Stimulated activated CD4-positive, alpha-beta T cell treated with anti-CD3 and anti-CD28 coated beads, Interleukin-15, amount 100 ng/mL, for 48 hours (primary cell): ENCODE measurements at regions not wholly inside any gene's neighbourhood (a gene's known extent, or its start where the extent isn't known, plus 50 kb on each side); places are given as distances from the start of the nearest gene placed in this dataset.

Experiments used
- DNase-seq, 2 donors: peaks; one replicate each; pipeline ENCODE4 v3.0.0-alpha.2; 2020; ENCODE audit warnings: low read depth in 2 of 2

DNA sequence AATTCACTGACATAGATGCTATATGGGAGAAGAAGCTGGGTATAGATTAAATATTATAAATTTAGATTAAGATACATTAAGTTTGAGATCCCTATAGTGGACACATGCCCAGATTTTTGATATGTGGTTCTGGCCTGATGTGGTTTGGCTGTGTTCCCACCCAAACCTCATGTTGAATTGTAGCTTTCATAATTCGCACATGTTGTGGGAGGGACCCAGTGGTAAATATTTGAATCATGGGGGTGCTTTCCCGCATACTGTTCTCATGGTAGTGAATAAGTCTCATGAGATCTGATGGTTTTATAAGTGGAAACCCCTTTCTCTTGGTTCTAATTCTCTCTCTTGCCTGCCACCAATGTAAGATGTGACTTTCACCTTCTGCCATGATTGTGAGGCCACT, 189.4 kb upstream of the CD96 start:
- no peak for DNase-seq

- DNase-seq, result no peak
These were observed 182.6 kb upstream of the CD96 start for GRCh38 chr3:111359261-111360030.

- no peak for DNase-seq
These were observed 179.5 kb upstream of the CD96 start for GRCh38 chr3:111362381-111363009.

- no peak for DNase-seq
These were observed 175.5 kb upstream of the CD96 start for GRCh38 chr3:111366515-111366914.

DNA sequence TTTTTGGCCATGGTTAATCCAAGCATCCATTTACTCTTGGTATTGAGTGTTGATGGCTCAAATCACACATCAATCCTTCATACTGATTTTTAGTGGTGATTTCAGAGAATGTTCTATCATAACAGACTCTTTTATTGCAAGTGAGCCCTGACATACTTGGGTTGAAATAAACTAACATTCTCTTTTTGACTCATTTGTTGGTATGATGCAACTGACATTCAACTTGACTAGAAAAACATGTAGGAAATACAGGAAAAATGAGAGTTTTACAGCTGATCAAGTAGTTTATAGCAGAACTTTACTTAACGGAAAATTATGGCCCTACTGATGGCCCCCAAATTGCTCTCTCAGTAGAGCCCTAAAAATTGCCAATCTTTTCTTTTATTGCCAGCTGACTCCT, 173.9 kb upstream of the CD96 start:
- DNase-seq, result no peak

DNA sequence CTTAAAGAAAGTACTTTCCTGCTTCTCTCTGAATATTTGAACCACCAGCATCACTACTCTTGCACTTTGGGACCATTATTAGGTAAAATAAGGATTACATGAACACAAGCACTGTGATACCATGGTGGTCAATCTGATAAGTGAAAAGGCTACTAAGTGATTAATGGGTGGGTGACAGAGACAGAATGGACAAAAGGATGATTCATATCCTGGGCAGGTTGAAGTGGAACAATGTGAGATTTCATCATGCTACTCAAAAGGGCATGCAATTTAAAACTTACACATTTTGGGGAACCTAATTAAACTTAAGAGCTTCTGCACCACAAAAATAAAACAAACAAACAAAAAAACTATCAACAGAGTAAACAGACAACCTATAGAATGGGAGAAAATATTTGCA, 172.0 kb upstream of the CD96 start:
- DNase-seq, result no peak

DNA sequence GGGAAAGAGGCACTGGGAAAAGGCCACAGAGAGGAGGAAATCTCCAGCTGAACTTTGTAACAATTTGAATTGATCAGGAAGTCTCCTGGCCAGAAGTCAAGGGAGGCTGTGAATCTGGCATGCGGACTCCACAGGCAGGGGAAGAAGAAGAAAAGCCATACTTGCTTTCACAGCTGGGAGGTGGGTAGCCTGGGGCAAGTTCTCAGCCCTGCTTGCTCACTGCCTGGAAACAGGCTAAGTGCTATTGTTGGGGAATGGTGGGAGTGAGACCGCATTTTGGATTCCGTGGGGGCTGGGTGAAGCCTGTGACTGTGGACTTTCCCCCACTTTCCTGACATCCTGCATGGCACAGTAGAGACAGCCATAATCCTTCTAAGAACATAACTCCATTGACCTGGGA, 168.8 kb upstream of the CD96 start:
- no peak for DNase-seq

GRCh38 chr3:111373861-111374260, 168.1 kb upstream of the CD96 start:
- no peak for DNase-seq

DNA sequence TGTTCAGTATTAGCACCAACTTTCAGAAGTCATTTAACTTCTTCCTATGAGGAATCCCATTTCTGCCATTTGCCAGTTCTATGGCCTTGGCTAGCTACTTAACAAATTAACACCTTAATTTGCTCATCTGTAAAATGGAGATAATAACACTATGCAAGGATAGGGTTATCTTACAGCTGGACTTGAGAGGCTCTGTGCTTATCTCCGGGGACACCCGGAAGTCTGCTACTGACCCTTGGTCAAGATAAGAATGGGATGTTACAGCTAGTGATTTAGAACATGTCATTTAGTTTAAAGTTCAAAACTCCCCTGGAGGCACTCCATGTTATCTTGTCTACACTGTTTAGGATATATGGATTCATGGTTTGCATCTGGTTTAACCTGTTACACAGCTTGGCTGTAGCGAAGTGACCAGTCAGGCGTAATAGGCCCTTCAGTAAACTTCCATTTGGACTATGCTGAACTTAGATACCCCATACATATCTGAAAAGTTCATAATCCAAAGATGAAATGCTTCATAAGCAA, 156.0 kb upstream of the CD96 start:
- no peak for DNase-seq

DNA sequence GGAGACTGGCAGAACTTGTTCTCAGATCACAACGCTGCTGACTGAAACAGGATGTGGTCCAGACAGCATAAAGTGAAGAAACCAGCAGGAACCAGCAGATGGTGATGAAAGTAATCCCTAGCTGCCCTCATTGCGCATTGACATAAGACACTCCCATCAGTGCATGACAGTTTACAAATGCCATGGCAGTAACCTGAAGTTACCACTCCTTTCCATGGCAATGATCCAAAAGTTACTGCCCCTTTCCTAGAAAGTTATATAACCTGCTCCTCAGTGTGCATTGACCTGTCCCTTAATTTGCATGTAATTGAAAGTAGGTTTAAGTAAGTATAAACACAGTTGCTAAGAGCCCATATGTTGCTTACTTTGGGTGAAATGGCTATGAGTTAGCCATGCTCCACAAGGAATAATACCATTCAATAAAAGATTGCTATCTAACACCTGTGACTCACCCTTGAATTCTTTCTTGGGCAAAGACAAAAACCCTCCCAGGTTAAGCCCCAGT, 149.1 kb upstream of the CD96 start:
- peak in 1 of 2 donors; percentile 7 for DNase-seq

DNA sequence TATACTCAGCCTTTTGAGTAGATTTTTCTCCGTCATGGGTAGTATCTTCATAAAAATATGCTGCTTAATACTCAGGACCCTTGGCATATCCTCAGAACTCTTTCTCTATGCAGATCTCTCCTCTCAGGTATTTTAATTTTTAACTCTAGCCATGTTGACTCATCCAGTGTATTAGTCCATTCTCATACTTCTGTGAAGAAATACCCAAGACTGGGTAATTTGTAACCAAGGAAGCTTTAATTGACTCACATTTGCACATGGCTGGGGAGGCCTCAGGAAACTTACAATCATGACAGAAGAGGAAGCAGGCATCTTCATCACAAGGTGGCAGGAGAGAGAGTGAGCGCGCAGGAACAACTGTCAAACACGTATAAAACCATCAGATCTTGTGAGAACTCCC, 129.3 kb upstream of the CD96 start:
- DNase-seq, result no peak

- no peak for DNase-seq
These were observed 127.5 kb upstream of the CD96 start for GRCh38 chr3:111414531-111414930.

DNA sequence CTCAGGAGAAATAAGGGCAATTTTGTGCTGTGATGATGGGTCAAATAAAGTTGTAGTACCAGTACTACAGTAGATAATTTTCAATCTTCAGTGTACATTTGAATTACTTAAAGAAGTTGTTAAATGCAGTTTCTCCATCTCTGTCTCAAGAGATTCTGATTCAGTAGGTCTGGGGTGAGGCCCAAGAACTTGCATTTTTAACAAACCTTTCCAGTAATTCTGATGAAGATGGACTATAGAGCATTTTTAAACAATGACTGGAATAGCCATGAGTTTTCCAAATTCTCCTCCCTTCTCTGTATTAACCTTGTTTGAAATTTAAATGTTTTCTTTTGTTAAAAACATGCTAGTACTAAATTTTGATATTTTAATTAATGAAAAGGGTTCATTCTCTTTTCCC, 127.0 kb upstream of the CD96 start:
- no peak for DNase-seq

DNA sequence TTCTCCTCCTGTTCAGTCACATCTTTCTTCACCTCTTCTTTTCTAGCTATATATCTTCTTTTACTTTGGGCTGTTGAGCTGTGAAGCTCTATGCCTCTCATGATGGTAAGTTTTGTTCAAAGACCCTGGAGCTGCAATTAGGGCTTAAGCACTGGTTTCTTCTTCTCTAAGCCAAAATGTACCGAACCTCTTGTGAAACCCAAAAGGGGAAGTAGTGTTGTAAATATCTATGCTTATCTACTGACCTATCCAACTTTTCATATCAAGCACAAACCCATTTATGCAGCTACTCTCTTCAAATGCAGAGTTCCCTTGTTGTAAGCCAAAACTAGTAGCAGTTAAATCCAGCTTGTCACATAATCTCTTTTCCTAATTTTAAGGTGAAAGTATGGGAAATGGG, 123.6 kb upstream of the CD96 start:
- DNase-seq, result no peak

GRCh38 chr3:111428301-111428700, 113.7 kb upstream of the CD96 start:
- DNase-seq, result no peak

GRCh38 chr3:111434941-111435622, 106.9 kb upstream of the CD96 start:
- DNase-seq, result no peak

GRCh38 chr3:111438283-111438682, 103.7 kb upstream of the CD96 start:
- DNase-seq, result no peak

GRCh38 chr3:111454551-111454950, 87.4 kb upstream of the CD96 start:
- no peak for DNase-seq

GRCh38 chr3:111465081-111465670, 76.8 kb upstream of the CD96 start:
- no peak for DNase-seq

- DNase-seq, result no peak
These were observed 72.0 kb upstream of the CD96 start for GRCh38 chr3:111470032-111470431.

- DNase-seq, result no peak
These were observed 70.2 kb upstream of the CD96 start for GRCh38 chr3:111471831-111472230.

DNA sequence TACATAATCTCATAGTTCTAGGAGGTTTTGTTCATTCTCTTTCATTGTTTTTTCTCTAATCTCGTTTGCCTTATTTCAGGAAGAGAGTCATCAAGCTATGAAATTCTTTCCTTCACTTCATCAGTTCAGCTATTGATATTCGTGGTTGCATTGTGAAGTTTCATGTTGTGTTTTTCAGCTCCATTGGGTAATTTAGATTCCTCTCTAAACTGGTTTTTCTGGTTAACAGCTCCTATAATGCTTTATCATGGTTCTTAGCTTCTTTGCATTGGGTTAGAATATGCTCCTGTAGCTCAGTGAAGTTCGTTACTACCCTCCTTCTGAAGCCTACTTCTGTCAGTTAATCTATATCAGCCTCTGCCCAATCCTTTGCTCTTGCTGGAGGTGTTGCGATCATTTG, 69.4 kb upstream of the CD96 start:
- DNase-seq, result no peak
